NCI-H1092 (cell line): ENCODE measurements at regions not wholly inside any gene's neighbourhood (a gene's known extent, or its start where the extent isn't known, plus 50 kb on each side); places are given as distances from the start of the nearest gene placed in this dataset.
"Not testable (repeated sequence)": the region's sequence is repeated elsewhere in the genome, so short reads cannot be mapped to it uniquely, and the experiment has no call there.

Source experiments
- DNase-seq: peaks from one replicate; lab custom pipeline; 2025; lab: John Stamatoyannopoulos, UW

- not testable (repeated sequence) for DNase-seq
Observed at GRCh38 chr5:44756097-44756496, 52.6 kb upstream of the MRPS30 start.

- DNase-seq, result no peak
Observed at GRCh38 chr5:44747396-44747795, 61.4 kb upstream of the MRPS30 start.

DNA sequence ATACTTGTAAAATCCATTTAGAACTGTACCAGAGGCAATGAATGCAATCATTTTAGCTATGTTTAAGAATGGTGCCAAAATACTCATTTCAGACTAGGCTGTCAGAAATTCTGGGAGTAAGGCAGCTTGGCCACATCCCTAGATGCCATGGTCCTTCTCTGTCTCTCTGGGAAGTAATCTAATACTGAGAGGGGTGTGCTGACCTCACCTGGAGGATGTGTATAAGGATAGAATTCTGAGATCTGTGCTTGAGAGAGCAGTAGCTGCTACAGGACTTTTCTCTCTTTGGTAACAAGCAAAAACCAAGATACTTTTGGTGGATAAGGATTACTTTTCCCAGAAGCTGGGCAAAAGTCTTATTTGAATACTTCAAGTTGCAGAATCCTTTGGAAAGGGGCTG lies 68.1 kb upstream of the MRPS30 start:
- DNase-seq, result no peak

DNA sequence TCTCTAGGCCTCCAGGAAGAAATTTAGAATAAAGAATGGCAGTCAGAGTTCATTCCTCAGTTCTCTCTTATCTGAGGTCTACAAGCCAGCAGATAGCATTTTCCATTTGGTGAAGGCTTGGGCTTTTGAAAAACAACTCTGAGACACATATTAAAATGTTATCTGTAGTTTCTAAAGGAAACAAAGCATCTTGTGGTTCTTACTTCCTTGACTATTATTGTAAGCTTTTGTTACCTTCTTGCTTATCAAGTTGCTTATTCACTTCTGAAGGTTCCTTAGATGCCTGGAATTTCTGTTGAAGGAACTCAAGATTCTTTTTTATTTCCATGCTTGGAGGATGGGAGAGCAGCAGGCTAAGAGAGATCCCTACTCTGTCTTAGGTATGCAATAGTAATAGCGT lies 79.2 kb upstream of the MRPS30 start:
- no peak for DNase-seq

DNA sequence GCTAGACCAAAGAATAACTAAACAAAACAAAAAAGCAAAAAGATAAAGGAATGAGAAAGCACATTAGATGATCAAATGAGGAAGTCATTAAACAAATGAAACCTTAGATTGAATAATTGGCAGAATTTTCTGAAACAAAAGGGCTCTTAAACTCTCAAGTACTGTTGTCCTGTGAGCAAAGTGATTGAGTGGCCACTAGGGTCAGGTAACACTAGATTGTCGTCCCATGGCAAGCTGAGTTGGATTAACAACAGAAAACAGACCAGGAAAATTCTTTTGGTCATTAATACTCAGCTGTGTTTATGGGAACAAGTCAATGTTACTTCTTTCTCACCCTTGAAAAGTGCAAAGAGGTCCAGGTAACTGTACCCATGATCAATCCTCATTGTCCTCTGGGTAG lies 81.6 kb upstream of the MRPS30 start:
- DNase-seq, result no peak

GRCh38 chr5:44719856-44720255 lies 88.9 kb upstream of the MRPS30 start:
- no peak for DNase-seq

DNA sequence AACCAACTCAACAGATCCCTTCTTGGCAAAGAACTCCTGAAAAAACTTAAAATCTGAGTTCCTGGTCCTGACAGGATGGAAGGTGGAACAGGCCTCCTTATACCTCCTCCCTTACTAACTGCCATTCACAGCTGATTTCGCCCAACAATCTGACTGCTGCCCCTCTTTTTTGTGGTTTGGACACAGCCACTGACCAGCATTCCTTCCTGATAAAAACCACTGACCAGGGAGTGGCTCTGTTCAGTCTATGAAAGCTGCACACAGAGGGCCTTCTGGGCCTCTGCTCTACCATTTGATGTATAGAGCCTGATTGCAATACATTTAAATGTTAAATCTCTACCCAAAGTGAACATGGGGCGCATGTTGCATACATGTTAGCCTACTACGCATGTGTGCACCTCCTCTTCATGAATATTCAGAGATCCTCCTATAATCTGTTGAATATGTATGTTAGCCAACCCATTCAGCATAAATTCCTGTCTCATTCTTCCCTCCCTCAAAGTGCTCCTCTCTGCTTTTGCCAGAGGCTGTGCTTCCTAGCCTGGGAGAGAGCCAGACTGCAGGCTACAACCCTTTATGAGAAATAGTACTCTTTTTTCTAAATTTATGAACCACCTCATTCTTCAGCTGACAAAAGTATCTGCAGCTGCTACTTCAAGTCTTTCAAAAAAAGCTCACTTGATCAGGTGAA lies 93.7 kb upstream of the MRPS30 start:
- no peak for DNase-seq

- no peak for DNase-seq
Observed at GRCh38 chr5:44713446-44713845, 95.3 kb upstream of the MRPS30 start.

GRCh38 chr5:44711901-44712300 lies 96.8 kb upstream of the MRPS30 start:
- no peak for DNase-seq

DNA sequence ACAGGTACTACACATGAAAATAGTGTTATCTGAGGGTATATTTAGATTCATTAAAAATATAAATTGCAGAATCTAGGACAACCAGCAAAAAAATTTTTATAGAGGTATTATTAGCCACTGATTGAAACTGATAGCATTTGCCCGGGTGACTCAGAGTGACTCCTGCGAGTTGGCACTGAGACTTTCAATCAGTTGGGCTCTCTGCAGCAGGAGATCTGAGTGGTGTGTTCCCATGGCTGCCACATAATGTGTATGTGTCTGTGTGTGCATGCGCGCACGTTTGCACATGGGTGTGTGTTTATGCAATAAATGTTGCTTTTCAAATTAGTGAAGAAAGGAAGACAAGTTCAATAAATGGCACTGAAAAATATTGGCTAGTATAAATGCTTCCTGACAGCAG lies 100.1 kb upstream of the MRPS30 start:
- DNase-seq, result no peak

- DNase-seq, result no peak
Observed at GRCh38 chr5:44707721-44708120, 101.0 kb upstream of the MRPS30 start.

- DNase-seq, result no peak
Observed at GRCh38 chr5:44697025-44697424, 111.7 kb upstream of the MRPS30 start.

DNA sequence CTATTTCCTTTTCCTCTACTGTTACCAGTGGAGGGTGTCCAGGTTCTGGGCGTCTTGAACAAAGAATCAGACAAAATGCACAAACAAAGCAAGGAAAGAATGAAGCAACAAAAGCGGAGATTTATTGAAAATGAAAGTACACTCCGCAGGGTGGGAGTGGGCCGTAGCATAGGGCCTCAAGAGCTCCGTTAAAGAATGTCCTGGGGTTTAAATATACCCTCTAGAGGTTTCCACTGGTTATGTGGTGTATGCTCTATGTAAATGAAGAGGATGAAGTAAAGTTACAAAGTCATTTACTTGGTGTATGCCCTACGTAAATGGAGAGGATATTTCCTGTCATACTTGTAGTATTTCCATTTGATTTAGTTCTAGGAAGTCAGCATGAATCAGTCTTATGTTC lies 113.5 kb upstream of the MRPS30 start:
- no peak for DNase-seq

DNA sequence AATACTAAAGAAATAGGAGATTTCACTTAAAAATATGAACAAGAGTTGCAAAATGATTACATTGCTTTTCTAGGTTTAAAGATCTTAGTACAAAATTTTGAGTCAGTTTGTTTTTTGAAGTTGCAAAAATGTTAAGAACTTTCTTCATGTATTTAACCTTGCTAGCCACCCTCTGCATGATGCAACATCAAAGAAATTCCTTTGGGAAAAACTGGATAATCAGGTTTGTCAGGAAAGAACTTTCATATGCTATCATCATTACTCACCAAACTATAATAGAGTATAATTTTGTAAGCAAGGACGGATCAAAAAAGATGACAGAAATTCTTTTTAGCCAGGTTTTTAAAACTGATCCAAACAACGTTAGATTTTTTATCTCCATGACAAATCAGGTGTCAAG lies 116.9 kb upstream of the MRPS30 start:
- DNase-seq, result no peak

GRCh38 chr5:44681906-44682305 lies 126.8 kb upstream of the MRPS30 start:
- DNase-seq, result no peak

DNA sequence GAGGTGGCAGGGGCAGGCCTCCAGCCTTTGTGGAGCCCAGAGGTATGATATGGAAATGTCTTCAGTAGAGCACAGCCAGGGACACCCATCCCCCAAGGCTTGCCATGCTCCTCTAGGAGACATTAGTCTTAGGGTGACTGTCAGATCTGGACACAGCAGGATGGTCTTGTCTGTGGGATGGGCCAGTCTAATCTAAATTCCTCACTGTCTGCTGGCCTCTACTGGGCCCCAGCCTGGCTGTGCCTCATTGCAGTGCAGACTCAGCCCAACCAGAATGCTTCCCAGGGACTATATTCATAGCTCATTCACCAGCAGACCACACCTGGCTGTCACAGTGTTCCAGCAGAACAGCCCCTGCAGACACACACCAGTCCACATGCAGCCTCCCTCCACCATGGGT lies 129.5 kb upstream of the MRPS30 start:
- DNase-seq, result no peak

DNA sequence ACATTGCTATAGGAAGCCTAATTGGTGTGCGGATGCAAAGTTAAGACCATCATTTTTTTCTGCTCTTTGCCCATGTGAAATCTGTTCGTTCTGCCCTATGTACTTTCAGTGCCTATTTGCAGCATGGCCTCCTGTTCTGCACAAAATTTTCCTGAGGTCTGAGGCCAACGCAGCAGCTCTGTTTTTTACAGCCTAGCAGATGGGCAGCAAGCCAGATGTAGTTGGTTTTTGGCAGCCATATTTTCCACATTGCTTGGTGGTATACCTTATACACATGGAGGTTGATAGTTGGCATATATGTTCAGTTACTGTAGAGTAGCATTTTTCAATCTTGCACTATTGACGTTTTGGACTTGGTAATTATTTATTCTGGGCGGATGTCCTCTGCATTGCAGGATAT lies 133.5 kb upstream of the MRPS30 start:
- no peak for DNase-seq

- no peak for DNase-seq
Observed at GRCh38 chr5:44674461-44674860, 134.3 kb upstream of the MRPS30 start.

DNA sequence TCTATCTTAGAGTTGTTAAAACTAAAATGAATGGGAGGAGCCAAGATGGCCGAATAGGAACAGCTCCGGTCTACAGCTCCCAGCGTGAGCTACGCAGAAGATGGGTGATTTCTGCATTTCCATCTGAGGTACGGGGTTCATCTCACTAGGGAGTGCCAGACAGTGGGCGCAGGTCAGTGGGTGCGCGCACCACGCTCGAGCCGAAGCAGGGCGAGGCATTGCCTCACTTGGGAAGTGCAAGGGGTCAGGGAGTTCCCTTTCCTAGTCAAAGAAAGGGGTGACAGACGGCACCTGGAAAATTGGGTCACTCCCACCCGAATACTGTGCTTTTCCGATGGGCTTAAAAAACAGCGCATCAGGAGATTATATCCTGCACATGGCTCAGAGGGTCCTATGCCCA lies 140.3 kb upstream of the MRPS30 start:
- not testable (repeated sequence) for DNase-seq

DNA sequence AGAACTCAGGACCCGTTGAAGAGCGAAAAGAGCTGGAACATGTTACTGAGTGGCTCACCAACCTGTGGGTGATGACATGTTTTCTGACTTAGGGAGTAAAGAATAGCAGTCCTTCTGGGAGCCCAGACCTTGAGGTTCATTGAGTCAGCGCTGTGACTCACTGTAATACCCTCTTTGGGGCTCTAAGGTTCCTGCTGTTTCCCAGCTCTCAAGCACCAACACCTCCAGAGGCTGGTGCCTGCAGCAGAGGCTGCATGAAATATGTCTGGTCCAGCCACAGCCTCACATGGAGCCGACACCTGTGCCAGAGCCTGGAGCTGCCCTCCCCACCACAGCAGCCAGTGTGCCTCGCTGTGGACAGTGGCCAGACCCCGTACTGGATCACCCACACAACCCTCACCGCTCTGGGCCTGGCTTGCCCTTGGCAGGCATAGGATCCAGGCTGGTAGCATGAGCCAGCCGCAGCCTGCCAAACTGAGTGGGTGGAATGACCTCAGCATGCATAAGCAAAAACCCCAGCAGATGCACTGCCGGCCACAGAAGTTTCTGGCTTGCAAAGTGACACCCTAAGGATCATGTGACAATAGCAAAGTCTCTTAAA lies 143.5 kb upstream of the MRPS30 start:
- no peak for DNase-seq

- no peak for DNase-seq
Observed at GRCh38 chr5:44664711-44665100, 144.0 kb upstream of the MRPS30 start.

DNA sequence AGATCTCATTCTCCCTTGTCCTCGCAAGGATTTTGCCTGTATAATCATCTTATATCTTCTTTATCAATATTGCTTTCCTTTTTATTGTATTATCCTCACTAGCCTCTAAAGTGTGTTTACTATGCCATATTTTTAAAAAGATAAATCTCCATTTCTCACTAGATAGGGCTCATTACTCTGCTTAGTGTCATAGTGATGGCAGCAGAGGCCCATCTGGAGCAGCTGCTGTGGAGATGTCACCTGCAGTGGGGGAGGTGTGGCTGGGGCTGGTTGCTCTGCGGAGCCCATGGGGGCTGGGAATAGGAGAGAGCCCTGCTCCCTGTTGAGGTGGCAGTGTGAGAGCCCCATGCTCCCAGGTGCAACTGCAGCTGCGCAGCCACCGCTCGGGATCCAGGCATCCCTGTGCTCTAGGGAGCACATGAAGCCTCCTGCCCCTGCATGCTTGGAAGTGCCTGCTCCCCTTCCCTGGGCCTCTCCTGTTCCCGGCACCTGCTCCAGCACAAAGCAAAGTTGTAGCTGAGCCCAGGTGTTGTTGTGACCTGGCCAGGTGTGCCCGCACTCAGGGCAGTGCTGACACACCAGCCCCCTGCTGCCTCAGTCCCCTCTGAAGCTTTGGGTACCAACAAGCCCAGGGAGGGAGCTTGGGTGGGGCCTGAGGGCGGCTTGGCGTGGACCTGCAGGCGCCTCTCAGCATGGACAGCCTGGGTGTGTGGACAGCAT lies 144.6 kb upstream of the MRPS30 start:
- DNase-seq, result no peak

- no peak for DNase-seq
Observed at GRCh38 chr5:44661851-44662250, 146.9 kb upstream of the MRPS30 start.

GRCh38 chr5:44660251-44660650 lies 148.5 kb upstream of the MRPS30 start:
- no peak for DNase-seq
